C1 segment of cervical spinal cord (tissue), 14 donors: ENCODE measurements at regions not wholly inside any gene's neighbourhood (a gene's known extent, or its start where the extent isn't known, plus 50 kb on each side); places are given as distances from the start of the nearest gene placed in this dataset.
A peak's percentile ranks its signal among the peaks of the same experiment; 100 is the strongest.

Experiments used
- DNase-seq, 14 donors: peaks; one replicate each; lab custom pipeline; 2025; lab: John Stamatoyannopoulos, UW

DNA sequence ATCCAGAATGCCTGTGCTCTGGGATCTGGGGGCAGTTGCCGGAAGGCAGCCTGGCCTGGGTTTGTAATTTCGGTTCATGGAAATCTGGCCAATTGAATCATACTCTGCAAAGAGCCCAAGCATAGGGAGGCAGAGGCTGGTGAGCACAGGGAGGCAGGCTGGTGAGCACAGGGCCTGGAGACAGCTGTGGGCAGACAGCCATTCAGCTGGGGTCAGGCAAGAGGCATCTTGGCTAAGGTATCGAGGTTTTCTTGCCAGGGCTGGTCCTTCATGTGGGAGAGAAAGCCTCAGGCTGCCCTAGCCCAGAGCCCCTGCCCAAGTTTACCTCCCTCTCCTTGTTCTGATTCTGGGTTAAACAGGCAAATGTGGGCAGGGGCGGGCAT, 63.7 kb upstream of the BAIAP2L1 start:
- peak in 7 of 14 donors; percentile 0 to 39 (median 23) for DNase-seq

- DNase-seq: no peak
Measured at GRCh38 chr7:98463837-98464557, 63.1 kb upstream of the BAIAP2L1 start.

DNA sequence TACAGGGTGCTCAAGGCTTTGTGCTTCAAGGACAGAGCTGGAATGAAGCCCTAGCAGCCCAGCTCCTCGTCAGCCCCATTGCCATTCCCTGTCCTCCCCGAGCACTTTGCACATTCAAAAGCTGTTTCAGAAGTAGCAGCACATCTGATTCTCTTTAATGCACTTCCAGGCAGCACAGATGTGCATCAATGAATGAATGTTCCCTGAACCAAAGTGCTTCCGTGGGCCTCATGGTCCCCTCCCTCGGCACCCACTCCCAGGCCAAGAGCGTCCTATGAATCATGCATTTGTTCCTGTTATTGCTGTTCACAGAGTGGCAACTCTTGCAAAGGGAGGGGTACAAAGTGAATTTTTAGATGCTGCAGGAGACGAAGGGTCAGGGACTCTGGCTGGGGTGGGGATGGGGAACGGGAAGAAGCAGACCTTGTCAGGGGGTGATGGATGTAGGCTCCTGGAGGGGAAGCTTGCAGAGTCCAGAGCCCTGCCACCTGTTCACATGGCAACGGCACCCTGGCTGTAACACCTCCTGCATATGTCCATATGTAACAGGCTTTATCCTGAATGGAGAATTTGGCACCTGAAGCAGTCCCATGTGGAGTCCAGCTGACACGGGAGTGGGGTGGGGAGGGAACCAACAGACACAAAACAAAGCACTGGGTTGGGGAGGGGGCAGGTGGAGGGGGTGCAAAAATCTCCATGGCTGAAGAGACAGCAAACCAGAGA, 62.2 kb upstream of the BAIAP2L1 start:
- no peak for DNase-seq

GRCh38 chr7:98460902-98461301, 60.0 kb upstream of the BAIAP2L1 start:
- DNase-seq: no peak

- DNase-seq: no peak
Measured at GRCh38 chr7:98459529-98459928, 58.6 kb upstream of the BAIAP2L1 start.

- no peak for DNase-seq
Measured at GRCh38 chr7:98458090-98458875, 57.4 kb upstream of the BAIAP2L1 start.

DNA sequence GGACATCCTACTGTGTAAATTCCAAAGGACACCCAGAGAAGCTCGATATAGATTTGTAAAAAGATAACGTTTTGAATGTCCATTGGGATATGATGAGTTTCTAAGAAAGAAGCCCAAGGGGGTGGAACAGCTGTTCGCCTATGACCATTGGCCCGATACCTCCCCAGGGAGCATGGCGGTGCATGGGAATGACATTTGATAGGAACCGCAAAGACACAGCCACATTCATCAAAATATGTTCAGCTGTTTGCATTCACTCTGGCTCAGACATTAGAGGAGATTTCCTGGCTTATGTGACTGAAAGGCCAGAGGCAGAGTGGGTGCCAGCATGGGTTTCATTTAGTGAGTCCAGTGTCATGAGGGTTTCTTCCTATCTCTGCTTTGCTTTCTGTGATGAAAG, 56.0 kb upstream of the BAIAP2L1 start:
- DNase-seq: no peak

DNA sequence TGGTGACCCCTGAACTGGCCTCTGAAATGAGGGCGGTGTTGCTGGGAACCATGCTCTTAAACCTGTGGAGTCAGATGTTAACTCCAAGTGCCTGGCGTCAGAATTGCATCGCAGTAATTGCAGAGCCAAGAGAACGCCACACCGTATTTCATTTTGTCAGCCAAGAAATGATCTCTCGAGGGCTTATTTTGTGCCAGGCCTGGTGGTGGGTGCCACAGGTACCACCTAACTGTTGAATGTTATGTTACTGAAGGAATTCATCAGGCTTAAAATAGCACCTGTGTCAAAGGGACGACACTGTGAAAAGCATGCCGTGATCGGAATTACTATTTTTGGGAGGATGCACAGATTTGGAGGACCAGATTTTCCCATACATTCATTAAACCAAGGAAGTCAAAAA, 51.9 kb upstream of the BAIAP2L1 start:
- DNase-seq: no peak
